Activated CD4-positive, alpha-beta T cell treated with anti-CD3 and anti-CD28 coated beads, Interleukin-2, amount 10 ng/mL, durations not matched to agents 7 days and 5 days (primary cell): ENCODE measurements at regions not wholly inside any gene's neighbourhood (a gene's known extent, or its start where the extent isn't known, plus 50 kb on each side); places are given as distances from the start of the nearest gene placed in this dataset.
"Not testable (repeated sequence)": the region's sequence is repeated elsewhere in the genome, so short reads cannot be mapped to it uniquely, and the experiment has no call there.

Experiments
- CTCF ChIA-PET: fragments of 350-600 bp; sonication (Branson Sonifier 250); formaldehyde crosslinking; loops from one replicate; lab custom pipeline; 2021; ENCODE audit warnings: antibody characterized with exemption; lab: Charles Lee
- POLR2A ChIA-PET: fragments of 350-600 bp; sonication (Branson Sonifier 250); formaldehyde crosslinking; loops from one replicate; lab custom pipeline; 2021; ENCODE audit warnings: antibody characterized with exemption; lab: Charles Lee
- DNase-seq: peaks from one replicate; pipeline ENCODE4 v3.0.0-alpha.2; 2020
- H3K27ac Mint-ChIP-seq: one replicate; pipeline ENCODE4 v1.8.0; 2021; ENCODE audit warnings: mild to moderate bottlenecking, moderate library complexity, mixed read lengths
- H3K27me3 Mint-ChIP-seq: one replicate; pipeline ENCODE4 v1.8.0; 2021; ENCODE audit warnings: mixed read lengths
- H3K36me3 Mint-ChIP-seq: one replicate; pipeline ENCODE4 v1.8.0; 2021; ENCODE audit warnings: low read depth, mixed read lengths
- H3K4me1 Mint-ChIP-seq: one replicate; pipeline ENCODE4 v1.8.0; 2021; ENCODE audit warnings: mixed read lengths
- H3K4me3 Mint-ChIP-seq: one replicate; pipeline ENCODE4 v1.8.0; 2021; ENCODE audit warnings: mild to moderate bottlenecking, moderate library complexity, mixed read lengths
- H3K9me3 Mint-ChIP-seq: one replicate; pipeline ENCODE4 v1.8.0; 2021; ENCODE audit warnings: mixed read lengths

DNA sequence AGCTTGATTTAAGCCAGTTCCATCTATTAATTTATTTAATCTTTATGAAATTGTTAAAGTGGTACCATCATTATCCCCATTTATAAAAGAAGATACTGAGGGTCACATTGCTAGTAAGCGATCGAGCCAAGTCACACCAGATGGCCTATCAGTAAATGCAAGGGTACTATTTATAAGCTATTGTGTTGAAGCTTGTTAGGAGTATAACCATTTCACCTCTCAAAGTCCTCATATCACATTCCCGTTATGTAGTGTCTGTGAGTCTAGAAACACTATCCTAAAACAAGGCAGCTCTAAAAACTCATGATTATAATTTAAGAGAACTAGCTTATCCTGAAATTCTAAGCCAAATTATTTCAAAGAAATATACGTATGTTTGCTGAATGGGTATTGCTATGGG lies 1161.8 kb downstream of the EFNA5 start:
- Mint-ChIP-seq H3K36me3 (no peaks in the 10 kb centered on the region), H3K9me3 (peaks cover 8% of the 10 kb centered on the region), H3K27ac (no peak overlapping the region), H3K4me3 (no peak overlapping the region), H3K27me3 (no peaks in the 10 kb centered on the region), H3K4me1 (no peaks in the 10 kb centered on the region)
- ChIA-PET POLR2A (no interaction called here), CTCF (no interaction called here)
- no peak for DNase-seq

DNA sequence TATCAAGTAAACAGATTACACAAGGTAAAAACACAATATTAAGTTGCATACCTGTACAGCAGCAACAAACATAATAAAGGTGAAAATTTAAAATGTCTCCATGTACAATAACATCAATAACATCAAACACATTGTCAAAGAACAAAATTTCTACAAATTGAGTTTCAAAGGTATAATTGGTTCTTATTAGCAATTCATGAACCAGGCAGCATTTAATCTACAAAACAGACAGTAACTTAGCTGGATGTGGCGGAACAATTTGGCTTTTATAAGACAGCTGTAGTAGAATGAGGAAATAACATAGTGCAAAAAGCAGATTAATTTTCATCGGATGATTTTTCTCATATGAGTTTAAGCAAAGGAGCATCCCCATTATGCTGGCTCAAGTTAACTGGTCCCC lies 1176.8 kb downstream of the EFNA5 start:
- ChIA-PET POLR2A (no interaction called here), CTCF (no interaction called here)
- Mint-ChIP-seq H3K4me3 (no peak overlapping the region), H3K4me1 (no peaks in the 10 kb centered on the region), H3K36me3 (no peaks in the 10 kb centered on the region), H3K27ac (no peak overlapping the region), H3K9me3 (no peaks in the 10 kb centered on the region), H3K27me3 (no peaks in the 10 kb centered on the region)
- DNase-seq = no peak

DNA sequence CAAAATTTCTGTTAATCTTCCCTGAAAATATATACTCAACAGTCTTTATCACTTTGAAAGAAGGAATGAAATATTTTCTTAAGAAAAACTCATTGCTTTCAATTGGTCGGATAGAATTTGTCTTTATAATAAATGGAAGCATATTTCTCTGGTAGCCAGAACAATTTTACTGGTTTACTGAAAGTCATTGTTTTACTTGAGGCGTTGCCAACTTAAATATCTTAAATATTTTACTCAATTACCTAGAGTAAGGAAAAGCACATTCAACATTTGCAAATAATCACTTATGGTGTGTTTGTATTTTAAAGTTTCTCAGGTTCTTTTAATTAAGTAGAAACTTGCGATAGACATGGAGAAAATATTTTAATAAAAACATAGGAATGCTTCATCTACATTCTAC lies 1181.7 kb downstream of the EFNA5 start:
- Mint-ChIP-seq H3K9me3 (no peaks in the 10 kb centered on the region), H3K4me3 (no peak overlapping the region), H3K27ac (no peak overlapping the region), H3K36me3 (no peaks in the 10 kb centered on the region), H3K27me3 (no peaks in the 10 kb centered on the region), H3K4me1 (no peaks in the 10 kb centered on the region)
- no peak for DNase-seq
- ChIA-PET CTCF (no interaction called here), POLR2A (no interaction called here)

DNA sequence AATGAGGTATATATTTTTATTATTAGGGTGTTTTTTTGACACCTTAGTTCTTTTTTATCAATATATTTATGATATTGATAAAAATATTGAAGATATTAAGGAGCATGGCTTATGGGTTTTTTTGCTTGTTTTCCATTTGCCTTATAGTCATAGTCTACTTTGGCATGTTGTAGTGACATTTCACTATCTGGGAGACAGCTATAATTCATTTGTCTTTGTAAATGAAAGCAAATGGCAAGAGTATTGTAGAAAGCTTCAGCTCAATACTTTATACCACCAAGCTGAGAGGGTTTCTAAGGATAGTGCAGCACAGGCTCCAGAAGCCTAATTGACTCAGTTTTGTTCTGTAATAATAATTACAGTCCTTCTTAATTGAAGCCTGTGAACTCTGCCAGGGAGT lies 1182.3 kb downstream of the EFNA5 start:
- CTCF ChIA-PET = no interaction called here

DNA sequence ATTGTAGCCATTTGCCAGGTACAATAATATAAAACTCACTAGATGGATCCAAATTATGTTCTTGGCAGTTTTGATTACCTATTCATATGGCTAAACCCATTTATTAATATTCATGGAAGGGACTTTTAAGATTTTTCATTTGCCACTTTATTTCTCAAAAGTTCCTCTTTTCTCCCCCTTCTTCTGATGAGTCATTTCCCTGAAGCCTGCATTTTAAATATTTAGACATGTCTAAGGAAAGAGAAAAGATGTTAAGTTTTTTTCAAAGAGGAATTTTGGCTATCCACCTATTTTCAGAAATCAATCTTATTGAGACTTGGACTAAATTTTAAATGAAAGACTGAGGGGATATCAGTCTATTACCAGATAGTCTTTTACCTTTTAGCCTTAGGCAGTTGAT lies 1189.4 kb downstream of the EFNA5 start:
- no peaks in the 10 kb centered on the region for H3K9me3 Mint-ChIP-seq

More for the DNA sequence above, 1182.3 kb downstream of the EFNA5 start:
- no peak overlapping the region for H3K4me3 Mint-ChIP-seq
- no peak for DNase-seq
- no peaks in the 10 kb centered on the region for H3K4me1 Mint-ChIP-seq
- POLR2A ChIA-PET = no interaction called here
- H3K27me3 Mint-ChIP-seq = no peaks in the 10 kb centered on the region
- no peak overlapping the region for H3K27ac Mint-ChIP-seq
- no peaks in the 10 kb centered on the region for H3K9me3 Mint-ChIP-seq
- H3K36me3 Mint-ChIP-seq = no peaks in the 10 kb centered on the region

DNA sequence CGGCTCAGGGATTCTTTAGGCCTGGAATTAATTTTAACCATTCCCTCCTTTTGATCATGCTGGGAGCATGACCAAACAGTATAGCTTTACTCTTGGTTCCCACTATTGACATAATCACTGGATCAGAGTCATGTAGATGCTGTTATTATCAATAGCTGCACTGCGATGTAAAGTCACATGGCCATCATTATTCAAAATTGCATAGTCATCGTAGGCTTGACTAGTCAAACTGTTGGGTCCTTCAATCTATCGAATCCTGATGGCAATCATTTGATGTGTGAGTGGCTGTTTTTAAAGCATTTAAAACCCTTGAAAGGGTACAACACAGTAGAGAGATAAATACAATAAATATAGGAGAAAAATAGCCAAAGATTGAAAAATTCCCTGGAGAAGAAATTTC lies 1194.1 kb downstream of the EFNA5 start:
- Mint-ChIP-seq H3K27me3 (no peaks in the 10 kb centered on the region), H3K27ac (no peak overlapping the region), H3K9me3 (no peaks in the 10 kb centered on the region), H3K36me3 (no peaks in the 10 kb centered on the region), H3K4me3 (no peak overlapping the region), H3K4me1 (no peaks in the 10 kb centered on the region)
- no peak for DNase-seq
- ChIA-PET POLR2A (no interaction called here), CTCF (no interaction called here)

More for the DNA sequence above, 1189.4 kb downstream of the EFNA5 start:
- Mint-ChIP-seq H3K4me1 (no peaks in the 10 kb centered on the region), H3K36me3 (no peaks in the 10 kb centered on the region), H3K27me3 (no peaks in the 10 kb centered on the region), H3K27ac (no peak overlapping the region), H3K4me3 (no peak overlapping the region)
- ChIA-PET POLR2A (no interaction called here), CTCF (no interaction called here)
- no peak for DNase-seq

GRCh38 chr5:106474066-106474465 lies 1196.7 kb downstream of the EFNA5 start:
- H3K27me3 Mint-ChIP-seq = no peaks in the 10 kb centered on the region
- ChIA-PET CTCF (no interaction called here), POLR2A (no interaction called here)
- DNase-seq = no peak
- peaks cover 2% of the 10 kb centered on the region for H3K9me3 Mint-ChIP-seq
- no peaks in the 10 kb centered on the region for H3K4me1 Mint-ChIP-seq
- no peaks in the 10 kb centered on the region for H3K36me3 Mint-ChIP-seq
- H3K4me3 Mint-ChIP-seq = no peak overlapping the region
- no peak overlapping the region for H3K27ac Mint-ChIP-seq

GRCh38 chr5:106459541-106459940 lies 1211.2 kb downstream of the EFNA5 start:
- Mint-ChIP-seq H3K4me1 (no peaks in the 10 kb centered on the region), H3K4me3 (no peak overlapping the region), H3K9me3 (no peaks in the 10 kb centered on the region), H3K36me3 (no peaks in the 10 kb centered on the region), H3K27me3 (no peaks in the 10 kb centered on the region), H3K27ac (no peak overlapping the region)
- DNase-seq = no peak
- POLR2A ChIA-PET = no interaction called here
- CTCF ChIA-PET = no interaction called here

GRCh38 chr5:106454651-106455415 lies 1215.9 kb downstream of the EFNA5 start:
- Mint-ChIP-seq H3K9me3 (no peaks in the 10 kb centered on the region), H3K27me3 (no peaks in the 10 kb centered on the region), H3K36me3 (no peaks in the 10 kb centered on the region), H3K4me3 (no peak overlapping the region), H3K4me1 (no peaks in the 10 kb centered on the region), H3K27ac (peak overlapping the region; percentile 28)
- no peak for DNase-seq
- ChIA-PET CTCF (no interaction called here), POLR2A (no interaction called here)

GRCh38 chr5:106454050-106454449 lies 1216.7 kb downstream of the EFNA5 start:
- ChIA-PET POLR2A (no interaction called here), CTCF (no interaction called here)
- no peak for DNase-seq

DNA sequence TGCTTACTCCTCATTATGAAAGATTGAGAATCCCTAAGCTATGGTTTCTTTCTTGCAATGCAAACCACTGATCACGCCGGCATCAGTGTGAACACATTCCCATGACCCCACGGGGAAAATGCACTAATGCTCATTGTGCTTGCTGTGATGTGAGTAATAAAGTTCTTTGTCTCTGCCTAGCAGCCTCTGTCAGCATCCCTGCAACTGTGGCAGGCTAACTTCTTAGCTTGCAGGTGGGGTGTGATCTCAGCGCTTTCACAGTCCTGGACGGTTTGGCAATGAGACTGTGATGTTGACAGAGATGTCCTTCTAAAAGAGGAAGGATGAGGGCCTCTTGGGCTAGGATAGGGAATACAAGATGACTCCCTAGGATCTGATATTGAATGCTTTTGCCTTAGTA lies 1218.7 kb downstream of the EFNA5 start:
- H3K27me3 Mint-ChIP-seq = no peaks in the 10 kb centered on the region
- CTCF ChIA-PET = interaction anchor here (1.1 kb wide), 1 partner anchor 17 kb away, joined by 3 read pairs; no protein-coding TSS in a partner anchor
- H3K9me3 Mint-ChIP-seq = no peaks in the 10 kb centered on the region
- no peaks in the 10 kb centered on the region for H3K36me3 Mint-ChIP-seq
- H3K4me3 Mint-ChIP-seq = no peak overlapping the region
- no peak overlapping the region for H3K27ac Mint-ChIP-seq
- H3K4me1 Mint-ChIP-seq = peaks cover 11% of the 10 kb centered on the region
- POLR2A ChIA-PET = no interaction called here
- no peak for DNase-seq

More at GRCh38 chr5:106454050-106454449, 1216.7 kb downstream of the EFNA5 start:
- no peaks in the 10 kb centered on the region for H3K36me3 Mint-ChIP-seq
- no peaks in the 10 kb centered on the region for H3K9me3 Mint-ChIP-seq
- no peaks in the 10 kb centered on the region for H3K4me1 Mint-ChIP-seq
- H3K4me3 Mint-ChIP-seq = no peak overlapping the region
- no peaks in the 10 kb centered on the region for H3K27me3 Mint-ChIP-seq
- no peak overlapping the region for H3K27ac Mint-ChIP-seq

- no peak overlapping the region for H3K4me3 Mint-ChIP-seq
- CTCF ChIA-PET = no interaction called here
These were observed 1227.0 kb downstream of the EFNA5 start for GRCh38 chr5:106443746-106444145.

GRCh38 chr5:106435185-106435584 lies 1235.6 kb downstream of the EFNA5 start:
- H3K9me3 Mint-ChIP-seq = no peaks in the 10 kb centered on the region
- no peaks in the 10 kb centered on the region for H3K36me3 Mint-ChIP-seq
- H3K4me1 Mint-ChIP-seq = no peaks in the 10 kb centered on the region
- no peak for DNase-seq
- H3K27me3 Mint-ChIP-seq = no peaks in the 10 kb centered on the region
- POLR2A ChIA-PET = no interaction called here
- CTCF ChIA-PET = interaction anchor here (1.2 kb wide), 1 partner anchor 17 kb away, joined by 3 read pairs; no protein-coding TSS in a partner anchor
- no peak overlapping the region for H3K27ac Mint-ChIP-seq
- H3K4me3 Mint-ChIP-seq = no peak overlapping the region

More at GRCh38 chr5:106443746-106444145, 1227.0 kb downstream of the EFNA5 start:
- POLR2A ChIA-PET = no interaction called here
- Mint-ChIP-seq H3K27me3 (no peaks in the 10 kb centered on the region), H3K36me3 (no peaks in the 10 kb centered on the region), H3K9me3 (no peaks in the 10 kb centered on the region), H3K27ac (no peak overlapping the region), H3K4me1 (peaks cover 11% of the 10 kb centered on the region)
- no peak for DNase-seq

DNA sequence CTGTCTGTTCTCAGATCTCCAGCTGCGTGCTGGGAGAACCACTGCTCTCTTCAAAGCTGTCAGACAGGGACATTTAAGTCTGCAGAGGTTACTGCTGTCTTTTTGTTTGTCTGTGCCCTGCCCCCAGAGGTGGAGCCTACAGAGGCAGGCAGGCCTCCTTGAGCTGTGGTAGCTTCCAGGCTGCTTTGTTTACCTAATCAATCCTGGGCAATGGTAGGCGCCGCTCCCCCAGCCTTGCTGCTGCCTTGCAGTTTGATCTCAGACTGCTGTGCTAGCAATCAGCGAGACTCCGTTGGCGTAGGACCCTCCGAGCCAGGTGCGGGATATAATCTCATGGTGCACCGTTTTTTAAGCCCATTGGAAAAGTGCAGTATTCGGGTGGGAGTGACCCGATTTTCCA lies 1240.0 kb downstream of the EFNA5 start:
- POLR2A ChIA-PET, H3K27ac Mint-ChIP-seq, DNase-seq, H3K27me3 Mint-ChIP-seq, H3K9me3 Mint-ChIP-seq, H3K4me3 Mint-ChIP-seq, CTCF ChIA-PET, H3K4me1 Mint-ChIP-seq, H3K36me3 Mint-ChIP-seq: not testable (repeated sequence)
